ENCODE measurements at regions not wholly inside any gene's neighbourhood (a gene's known extent, or its start where the extent isn't known, plus 50 kb on each side); places are given as distances from the start of the nearest gene placed in this dataset.

DNA sequence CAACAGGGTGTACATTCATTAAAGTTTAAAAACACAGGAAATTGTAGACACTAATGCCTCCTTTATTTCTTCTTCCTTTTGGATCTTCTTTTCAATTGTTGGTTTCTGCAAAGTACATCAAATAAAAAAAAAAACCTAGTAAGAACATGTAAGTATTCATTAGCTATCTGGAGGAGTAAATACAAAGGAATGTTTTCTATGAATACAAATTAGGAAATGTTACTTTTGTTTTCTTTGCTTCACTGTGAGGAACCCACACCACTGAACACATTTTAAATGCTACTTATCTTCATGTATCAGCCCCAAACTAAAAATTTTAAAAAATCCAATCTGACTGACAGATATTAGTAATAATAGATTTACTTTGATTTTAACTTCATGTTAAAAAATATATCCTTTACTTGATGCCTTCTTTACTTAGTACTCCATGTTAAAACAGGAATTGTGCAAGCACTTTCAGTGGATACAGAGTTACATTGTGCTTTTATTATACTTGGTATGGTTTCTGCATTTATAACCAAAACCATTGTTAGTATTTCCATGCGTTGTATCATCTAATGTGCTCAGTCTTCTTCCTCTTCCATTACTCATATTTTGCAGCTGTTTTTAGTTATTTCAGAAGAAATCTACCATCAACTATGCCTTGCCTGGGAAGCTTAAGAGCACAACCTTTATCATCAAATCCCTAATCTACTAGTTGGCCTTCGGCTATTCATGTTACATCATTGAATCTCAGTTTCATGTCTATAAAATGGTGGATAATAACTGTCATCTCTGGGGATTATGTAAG is 236.9 kb upstream of the DPYD start:
- in situ Hi-C loops (cut with HindIII; ENCODE audit: low sequenced_read_pairs) = no loop called here
- DNase-seq (ENCODE audit: low read depth) = no peak
- no peak overlapping the region for H3K4me3 ChIP-seq (ENCODE audit: low read depth, low read length)
- TF ChIP-seq, protein P1, sequence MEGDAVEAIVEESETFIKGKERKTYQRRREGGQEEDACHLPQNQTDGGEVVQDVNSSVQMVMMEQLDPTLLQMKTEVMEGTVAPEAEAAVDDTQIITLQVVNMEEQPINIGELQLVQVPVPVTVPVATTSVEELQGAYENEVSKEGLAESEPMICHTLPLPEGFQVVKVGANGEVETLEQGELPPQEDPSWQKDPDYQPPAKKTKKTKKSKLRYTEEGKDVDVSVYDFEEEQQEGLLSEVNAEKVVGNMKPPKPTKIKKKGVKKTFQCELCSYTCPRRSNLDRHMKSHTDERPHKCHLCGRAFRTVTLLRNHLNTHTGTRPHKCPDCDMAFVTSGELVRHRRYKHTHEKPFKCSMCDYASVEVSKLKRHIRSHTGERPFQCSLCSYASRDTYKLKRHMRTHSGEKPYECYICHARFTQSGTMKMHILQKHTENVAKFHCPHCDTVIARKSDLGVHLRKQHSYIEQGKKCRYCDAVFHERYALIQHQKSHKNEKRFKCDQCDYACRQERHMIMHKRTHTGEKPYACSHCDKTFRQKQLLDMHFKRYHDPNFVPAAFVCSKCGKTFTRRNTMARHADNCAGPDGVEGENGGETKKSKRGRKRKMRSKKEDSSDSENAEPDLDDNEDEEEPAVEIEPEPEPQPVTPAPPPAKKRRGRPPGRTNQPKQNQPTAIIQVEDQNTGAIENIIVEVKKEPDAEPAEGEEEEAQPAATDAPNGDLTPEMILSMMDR (IDR thresholded peaks at IDR 0.05; ENCODE audit: low read depth, low read length, missing control alignments) = no peak

DNA sequence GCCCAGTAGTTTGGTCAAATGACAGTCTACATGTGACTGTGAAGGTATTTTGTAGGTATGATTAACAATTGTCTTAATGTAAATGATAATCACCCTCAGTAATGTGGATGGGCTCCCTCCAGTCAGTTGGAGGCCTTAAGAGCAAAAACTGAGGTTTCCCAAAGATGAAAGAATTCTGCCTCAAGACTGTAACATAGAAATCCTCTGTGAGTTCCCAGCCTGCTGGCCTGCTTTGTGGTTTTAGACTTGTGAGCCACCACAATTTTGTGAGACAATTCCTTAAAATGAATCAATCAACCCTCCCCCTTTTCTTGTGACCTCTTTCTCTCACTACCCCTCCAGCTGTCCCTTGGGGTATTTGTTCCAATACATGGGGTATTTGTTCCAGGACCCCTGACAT is 226.4 kb upstream of the DPYD start:
- TF ChIP-seq, protein P1 (IDR thresholded peaks at IDR 0.05; ENCODE audit: low read depth, low read length, missing control alignments) = no peak

DNA sequence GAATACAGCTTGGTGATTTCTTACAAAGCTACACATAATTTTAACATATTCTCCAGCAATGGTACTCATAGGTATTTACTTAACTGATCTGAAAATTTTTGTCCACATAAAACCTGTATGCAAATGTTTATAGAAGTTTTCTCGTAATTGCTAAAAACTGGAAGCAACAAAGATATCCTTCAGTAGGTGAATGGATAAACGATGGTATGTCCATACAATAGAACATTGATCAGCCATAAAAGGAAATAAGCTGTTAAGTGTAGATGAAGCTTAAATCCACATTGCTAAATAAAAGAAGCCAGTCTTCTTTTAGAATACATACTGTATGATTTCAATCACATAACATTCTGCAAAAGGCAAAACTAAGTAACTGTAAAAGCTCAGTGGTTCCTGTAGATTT is 224.8 kb upstream of the DPYD start:
- no peak for DNase-seq (ENCODE audit: low read depth)
- in situ Hi-C loops (cut with HindIII; ENCODE audit: low sequenced_read_pairs) = no loop called here
- TF ChIP-seq, protein P1 (IDR thresholded peaks at IDR 0.05; ENCODE audit: low read depth, low read length, missing control alignments) = no peak
- H3K4me3 ChIP-seq (ENCODE audit: low read depth, low read length) = no peak overlapping the region

More for the DNA sequence above, 226.4 kb upstream of the DPYD start:
- H3K4me3 ChIP-seq (ENCODE audit: low read depth, low read length) = no peak overlapping the region
- no peak for DNase-seq (ENCODE audit: low read depth)
- in situ Hi-C loops (cut with HindIII; ENCODE audit: low sequenced_read_pairs) = no loop called here

DNA sequence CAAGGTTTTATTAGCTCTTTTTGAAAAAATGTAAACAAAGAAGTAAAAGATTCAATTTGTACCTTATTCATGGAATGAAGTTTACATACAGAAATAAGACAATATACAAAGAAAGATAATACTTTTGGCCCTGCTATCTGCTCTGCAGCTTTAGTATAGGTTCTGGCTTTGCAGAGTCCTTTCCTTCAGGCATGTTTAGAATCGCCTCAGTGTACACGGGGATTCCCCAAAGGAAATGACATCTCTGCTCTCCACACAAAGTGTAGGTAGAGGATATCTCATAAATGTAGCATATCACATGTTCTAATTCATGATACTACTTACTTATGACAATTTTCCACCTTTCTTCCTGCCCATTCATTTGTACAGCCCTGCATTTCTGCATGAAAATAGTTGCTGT is 222.6 kb upstream of the DPYD start:
- TF ChIP-seq, protein P1 (IDR thresholded peaks at IDR 0.05; ENCODE audit: low read depth, low read length, missing control alignments) = no peak
- DNase-seq (ENCODE audit: low read depth) = no peak
- in situ Hi-C loops (cut with HindIII; ENCODE audit: low sequenced_read_pairs) = no loop called here
- H3K4me3 ChIP-seq (ENCODE audit: low read depth, low read length) = no peak overlapping the region

DNA sequence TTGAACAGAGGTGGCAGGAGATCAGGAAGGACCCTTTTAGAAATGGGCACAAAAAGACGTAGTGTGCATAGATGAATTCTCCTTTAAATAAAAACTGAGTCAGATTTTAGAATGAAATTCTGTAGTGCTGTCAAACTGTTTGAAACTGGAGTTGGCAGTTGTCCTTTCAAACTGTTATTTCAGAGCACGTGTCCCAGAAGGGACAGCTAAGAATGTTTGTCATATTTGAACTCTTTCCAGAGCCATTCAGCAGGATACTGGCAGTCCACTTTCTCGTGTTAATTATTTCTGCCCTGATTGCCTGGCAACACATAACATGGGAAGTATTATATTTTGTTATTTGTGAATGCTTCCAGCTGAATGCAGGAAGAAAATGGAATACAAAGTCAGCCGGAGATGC is 212.3 kb upstream of the DPYD start:
- DNase-seq (ENCODE audit: low read depth) = no peak
- in situ Hi-C loops (cut with HindIII; ENCODE audit: low sequenced_read_pairs) = no loop called here
- TF ChIP-seq, protein P1 (IDR thresholded peaks at IDR 0.05; ENCODE audit: low read depth, low read length, missing control alignments) = no peak

DNA sequence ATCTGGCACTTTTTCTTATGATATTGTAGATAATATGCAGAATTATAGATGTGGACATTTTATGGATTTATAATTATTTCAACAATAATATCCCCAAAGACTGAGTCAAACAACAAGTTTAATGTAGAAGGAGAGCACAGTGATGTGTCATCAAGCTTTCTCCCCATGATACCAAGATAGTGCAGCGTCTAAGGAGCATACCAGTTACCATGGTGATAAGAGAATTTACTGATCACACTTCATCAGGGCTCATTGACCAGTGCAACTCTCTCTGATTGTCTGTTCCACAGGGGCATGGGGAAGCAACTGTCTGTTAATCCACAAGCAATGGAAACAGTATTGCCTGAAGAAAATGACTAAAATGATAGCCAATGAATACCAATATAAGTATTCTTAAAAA is 209.6 kb upstream of the DPYD start:
- no peak for DNase-seq (ENCODE audit: low read depth)
- no peak overlapping the region for H3K4me3 ChIP-seq (ENCODE audit: low read depth, low read length)
- in situ Hi-C loops (cut with HindIII; ENCODE audit: low sequenced_read_pairs) = no loop called here
- TF ChIP-seq, protein P1 (IDR thresholded peaks at IDR 0.05; ENCODE audit: low read depth, low read length, missing control alignments) = no peak

More for the DNA sequence above, 212.3 kb upstream of the DPYD start:
- H3K4me3 ChIP-seq (ENCODE audit: low read depth, low read length) = no peak overlapping the region
